ENCODE measurements at regions not wholly inside any gene's neighbourhood (a gene's known extent, or its start where the extent isn't known, plus 50 kb on each side); places are given as distances from the start of the nearest gene placed in this dataset.

DNA sequence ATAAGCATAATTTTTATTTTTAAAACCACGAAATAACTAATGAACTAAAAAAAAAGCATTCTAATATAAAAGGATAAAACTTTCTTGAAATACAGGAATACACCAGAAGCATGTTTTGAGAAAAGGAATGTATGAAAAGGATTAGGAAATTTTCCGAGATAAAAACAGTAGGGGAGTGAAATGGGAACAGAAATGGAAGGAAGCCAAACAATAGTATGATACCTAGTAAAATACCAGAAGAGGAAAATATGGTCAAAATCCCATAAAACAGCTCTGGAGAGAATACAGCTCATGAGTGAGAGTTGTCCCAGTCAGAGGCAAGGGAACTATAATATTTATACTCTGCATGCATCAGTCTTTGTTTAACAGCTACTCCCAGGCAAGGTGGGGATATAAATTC is 1016.2 kb downstream of the SLC6A15 start:
- no peak for TF ChIP-seq ZNF274 (IDR thresholded peaks at IDR 0.05; ENCODE audit: low read depth, low read length)
- no peak for TF ChIP-seq YY1 (IDR thresholded peaks at IDR 0.05; ENCODE audit: insufficient read depth, insufficient read length)
- no peak for TF ChIP-seq SUZ12 (IDR thresholded peaks at IDR 0.05; ENCODE audit: extremely low read depth, insufficient read depth, insufficient read length)
